Stimulated activated CD8-positive, alpha-beta memory T cell treated with anti-CD3 and anti-CD28 coated beads, Interleukin-4, amount 100 ng/mL, for 48 hours (primary cell): ENCODE measurements at regions not wholly inside any gene's neighbourhood (a gene's known extent, or its start where the extent isn't known, plus 50 kb on each side); places are given as distances from the start of the nearest gene placed in this dataset.

Experiments
- DNase-seq: peaks from one replicate; pipeline ENCODE4 v3.0.0-alpha.2; 2020

- DNase-seq = no peak
Measured at GRCh38 chr16:63749276-63749675, 1372.6 kb downstream of the CDH11 start.

- DNase-seq = no peak
Measured at GRCh38 chr16:63745456-63745855, 1376.4 kb downstream of the CDH11 start.

DNA sequence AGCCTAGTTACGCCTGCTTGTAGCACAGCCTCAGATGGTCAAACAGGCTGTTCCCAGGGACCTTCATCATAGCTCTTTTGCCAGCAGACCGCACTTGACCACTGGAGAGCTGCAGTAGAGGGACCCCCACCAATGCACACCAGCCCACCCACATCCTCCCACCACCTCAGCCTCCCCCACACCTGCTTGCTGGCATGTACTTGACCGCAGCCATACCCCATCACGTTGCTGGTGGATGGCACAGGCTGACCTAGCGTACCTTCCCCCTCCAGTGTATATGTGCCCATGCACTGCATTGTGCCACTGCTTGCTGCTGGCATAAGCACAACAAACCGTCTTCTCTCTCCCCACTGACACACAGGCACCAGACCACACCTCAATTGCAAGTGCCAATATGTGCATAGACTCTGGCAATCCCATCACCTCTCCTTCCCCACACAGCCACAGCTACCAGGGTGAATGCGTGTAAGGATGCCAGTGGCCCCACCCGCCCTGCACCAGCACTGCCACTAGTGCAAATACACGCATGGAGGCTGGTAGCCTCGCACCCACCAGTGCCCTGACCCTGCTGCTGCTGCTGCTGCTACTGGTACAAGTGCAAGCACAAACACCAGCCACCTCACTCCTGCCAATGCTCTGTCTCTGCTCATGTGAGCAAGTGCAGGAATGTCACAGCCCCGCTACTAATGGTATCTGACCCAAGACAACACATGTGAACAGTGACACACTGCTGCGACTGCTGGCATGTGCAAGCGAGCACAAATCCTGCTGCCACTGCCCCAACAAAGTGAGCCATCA lies 1377.6 kb downstream of the CDH11 start:
- DNase-seq = no peak

DNA sequence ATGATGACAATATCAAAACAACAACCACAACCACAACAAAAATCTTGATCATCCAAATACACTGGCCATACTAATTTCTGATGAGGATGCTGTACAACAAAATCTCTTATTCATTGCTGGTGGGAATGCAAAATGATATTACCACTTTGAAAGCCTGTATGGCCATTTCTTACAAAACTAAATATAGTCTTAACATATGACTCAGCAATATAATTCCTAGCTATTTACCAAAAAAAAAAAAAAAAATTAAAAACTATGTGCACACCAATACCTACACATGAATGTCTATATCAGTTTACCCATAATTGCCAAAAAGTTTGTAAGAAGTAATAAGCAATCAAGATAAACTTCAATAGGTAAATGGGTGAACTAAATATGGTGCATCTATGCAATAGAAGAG lies 1379.7 kb downstream of the CDH11 start:
- no peak for DNase-seq

DNA sequence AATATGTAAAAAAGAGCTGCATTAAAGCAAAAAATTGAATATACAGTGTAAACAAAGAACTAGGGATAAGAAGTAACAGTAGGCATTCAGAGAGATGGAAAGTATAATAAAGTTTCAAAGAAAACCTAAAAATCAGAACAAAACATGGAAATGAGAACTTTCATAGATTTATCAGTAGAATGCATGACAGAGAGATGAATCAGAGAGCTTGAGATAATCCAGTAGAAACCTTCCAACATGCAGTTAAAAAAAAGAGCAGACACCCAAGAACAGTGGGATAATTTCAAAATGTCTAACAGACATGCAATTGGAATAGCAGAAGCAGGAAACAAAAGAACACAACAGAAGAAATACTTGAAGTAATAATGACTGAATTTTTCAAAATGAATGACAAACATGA lies 1384.2 kb downstream of the CDH11 start:
- DNase-seq = no peak

DNA sequence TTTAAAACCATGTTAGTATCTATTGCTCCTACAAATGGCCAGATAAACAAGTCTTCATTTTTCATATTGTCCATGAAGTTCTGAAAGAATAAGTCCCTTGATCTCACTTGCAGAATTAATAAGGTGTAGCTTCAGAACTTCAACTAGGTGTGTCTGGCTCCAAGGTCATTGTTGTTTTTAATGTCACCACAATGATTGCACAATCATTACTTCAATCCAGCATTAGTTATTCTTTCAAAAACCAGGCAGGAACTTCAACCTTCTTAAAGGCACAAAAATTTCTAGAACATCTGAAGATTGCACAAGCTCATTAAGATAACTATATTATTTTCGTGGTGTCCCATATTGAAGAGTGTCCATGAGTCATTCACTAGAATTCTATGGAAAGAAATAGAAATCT lies 1386.4 kb downstream of the CDH11 start:
- no peak for DNase-seq

GRCh38 chr16:63720848-63721247 lies 1401.0 kb downstream of the CDH11 start:
- no peak for DNase-seq

- no peak for DNase-seq
Measured at GRCh38 chr16:63719926-63720325, 1401.9 kb downstream of the CDH11 start.

DNA sequence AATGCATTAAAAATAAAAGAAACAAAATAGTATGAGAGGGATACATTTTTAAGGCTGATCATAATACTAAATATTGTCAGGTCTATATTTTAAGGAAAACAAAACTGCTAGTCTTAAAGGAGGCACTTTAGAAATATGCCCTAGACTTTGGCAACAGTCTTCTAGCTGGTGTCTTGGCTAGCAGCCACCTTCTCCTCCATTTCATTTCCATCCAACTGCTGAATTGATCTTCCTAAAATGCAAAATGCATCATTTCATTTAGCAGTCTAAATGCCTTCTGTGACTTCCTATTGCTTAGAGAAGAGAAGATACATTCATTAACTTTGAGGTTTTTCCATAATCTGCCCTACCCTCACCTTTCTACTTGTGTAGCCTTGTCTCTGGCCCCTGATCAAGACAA lies 1404.1 kb downstream of the CDH11 start:
- DNase-seq = no peak

DNA sequence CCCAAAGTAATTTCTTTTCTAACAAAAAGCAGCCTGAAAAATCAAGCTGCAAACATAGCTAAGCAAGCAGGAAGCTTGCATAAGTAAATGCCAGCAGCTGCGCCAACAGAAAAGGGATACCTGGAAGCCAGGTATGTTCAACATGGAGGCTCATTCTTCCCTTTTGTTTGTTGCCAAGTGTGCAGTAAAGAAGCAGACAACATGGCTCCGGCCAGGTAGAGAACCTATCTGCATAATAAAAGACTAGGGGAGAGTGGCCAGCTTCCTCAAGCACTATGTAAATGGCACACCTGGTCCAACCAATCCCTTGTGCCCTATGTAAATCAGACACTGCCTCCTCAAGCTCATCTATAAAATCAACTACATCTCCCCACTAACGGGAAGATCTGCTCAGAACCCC lies 1407.0 kb downstream of the CDH11 start:
- no peak for DNase-seq

- no peak for DNase-seq
Measured at GRCh38 chr16:63712725-63713124, 1409.1 kb downstream of the CDH11 start.

DNA sequence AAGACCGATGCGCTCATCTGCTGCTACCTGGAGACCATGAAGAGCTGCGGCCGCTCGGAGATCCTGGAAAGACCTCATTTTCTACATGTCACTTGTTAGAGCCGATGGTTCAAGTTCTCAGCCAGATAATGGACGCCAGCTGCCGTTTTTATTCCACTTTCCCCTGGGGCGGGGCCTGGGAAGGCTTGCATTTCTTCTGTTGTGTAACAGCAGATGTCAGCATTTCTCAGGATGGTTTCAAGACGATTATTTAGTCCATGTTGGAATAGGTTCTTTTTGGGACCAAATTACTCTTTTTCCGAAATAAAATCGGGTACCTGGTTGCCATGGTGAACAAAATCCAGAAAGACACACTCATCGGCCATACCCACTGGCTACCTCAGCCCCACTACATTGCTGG lies 1418.3 kb downstream of the CDH11 start:
- no peak for DNase-seq

DNA sequence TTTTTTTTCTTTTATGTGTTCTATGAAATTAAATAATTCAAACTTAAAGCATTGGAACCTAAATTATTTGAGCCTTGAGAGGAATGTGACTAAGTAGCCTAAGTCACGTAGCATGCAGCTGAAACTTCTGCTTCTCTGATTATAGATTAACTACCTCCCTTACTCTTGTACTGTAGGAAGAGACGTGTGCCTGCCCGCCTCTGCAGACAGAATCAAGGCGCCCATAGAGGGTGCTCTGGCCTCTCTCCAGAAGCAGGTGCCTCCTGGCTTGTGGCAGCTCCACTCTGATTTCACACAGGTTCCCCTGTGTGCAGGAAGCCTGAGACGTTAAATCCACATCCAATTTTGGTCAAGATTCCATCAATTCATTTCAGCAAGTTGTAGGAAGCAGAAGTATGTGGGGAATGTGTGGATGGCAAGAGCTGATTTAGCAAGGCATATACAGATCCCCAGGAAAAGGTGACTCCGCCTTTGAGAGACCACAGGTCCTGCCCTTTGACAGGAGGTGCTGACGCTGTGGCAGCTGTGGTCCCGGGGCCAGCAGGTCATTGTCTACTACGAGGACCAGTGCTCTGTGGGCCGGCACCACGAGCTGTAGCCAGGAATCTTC lies 1418.8 kb downstream of the CDH11 start:
- DNase-seq = no peak

- no peak for DNase-seq
Measured at GRCh38 chr16:63697736-63698135, 1424.1 kb downstream of the CDH11 start.

DNA sequence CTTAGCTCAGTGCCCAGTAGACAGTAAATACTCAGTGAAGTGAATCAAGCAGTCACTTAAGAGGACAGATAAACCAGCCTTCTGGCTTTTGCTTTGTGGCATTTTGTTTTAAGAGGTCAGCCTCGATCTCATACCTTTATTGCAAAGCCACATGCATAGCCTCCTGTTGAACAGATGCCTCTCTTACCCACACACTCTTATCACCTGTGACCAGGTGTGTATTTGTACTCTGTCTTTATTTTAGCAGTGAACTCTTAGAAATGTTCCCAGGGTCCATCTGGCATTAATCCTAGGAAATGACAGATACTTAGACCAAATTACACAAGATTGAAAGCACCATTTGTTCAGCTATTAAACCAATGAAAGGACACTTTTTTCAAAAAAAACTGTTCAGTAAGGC lies 1426.5 kb downstream of the CDH11 start:
- DNase-seq = no peak

DNA sequence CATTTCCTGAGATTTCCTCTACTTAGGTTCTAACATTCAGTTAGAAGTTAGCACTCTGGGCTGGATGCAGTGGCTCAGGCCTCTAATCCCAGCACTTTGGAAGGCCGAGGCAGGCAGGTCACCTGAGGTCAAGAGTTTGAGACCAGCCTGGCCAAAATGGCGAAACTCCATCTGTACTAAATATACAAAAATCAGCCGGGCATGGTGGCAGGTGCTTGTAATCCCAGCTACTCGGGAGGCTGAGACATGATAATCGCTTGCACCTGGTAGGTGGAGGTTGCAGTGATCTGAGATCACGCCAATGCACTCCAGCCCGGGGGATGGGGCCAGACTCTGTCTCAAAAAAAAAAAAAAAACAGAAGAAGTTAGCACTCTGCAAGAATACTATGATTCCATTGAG lies 1430.9 kb downstream of the CDH11 start:
- no peak for DNase-seq

- DNase-seq = no peak
Measured at GRCh38 chr16:63690267-63690666, 1431.6 kb downstream of the CDH11 start.

- no peak for DNase-seq
Measured at GRCh38 chr16:63689068-63689467, 1432.8 kb downstream of the CDH11 start.

GRCh38 chr16:63684149-63685101 lies 1437.4 kb downstream of the CDH11 start:
- no peak for DNase-seq

GRCh38 chr16:63682844-63683243 lies 1439.0 kb downstream of the CDH11 start:
- no peak for DNase-seq

- no peak for DNase-seq
Measured at GRCh38 chr16:63672493-63672892, 1449.4 kb downstream of the CDH11 start.

GRCh38 chr16:63663155-63663554 lies 1458.7 kb downstream of the CDH11 start:
- no peak for DNase-seq

GRCh38 chr16:63655846-63656245 lies 1466.0 kb downstream of the CDH11 start:
- no peak for DNase-seq
